ENCODE measurements at regions not wholly inside any gene's neighbourhood (a gene's known extent, or its start where the extent isn't known, plus 50 kb on each side); places are given as distances from the start of the nearest gene placed in this dataset.

DNA sequence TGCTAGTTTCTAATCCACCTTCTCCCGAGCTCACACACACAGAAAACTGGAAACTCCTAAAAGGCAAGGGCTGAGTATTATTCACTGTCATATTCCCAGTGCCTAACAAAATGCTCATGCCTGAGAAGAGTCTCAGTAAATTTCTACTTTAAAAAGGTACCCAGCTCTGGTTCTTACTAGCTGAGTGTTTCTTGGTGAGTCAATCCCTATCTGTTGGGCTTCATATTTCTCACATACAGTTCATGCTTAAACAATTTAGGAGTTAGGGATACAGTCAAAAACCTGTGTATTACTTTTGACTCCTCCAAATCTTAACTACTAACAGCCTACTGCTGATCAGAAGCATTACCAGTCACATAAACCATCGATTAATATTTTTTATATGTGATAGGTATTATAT lies 204.9 kb downstream of the EN1 start:
- TF ChIP-seq, protein P1, sequence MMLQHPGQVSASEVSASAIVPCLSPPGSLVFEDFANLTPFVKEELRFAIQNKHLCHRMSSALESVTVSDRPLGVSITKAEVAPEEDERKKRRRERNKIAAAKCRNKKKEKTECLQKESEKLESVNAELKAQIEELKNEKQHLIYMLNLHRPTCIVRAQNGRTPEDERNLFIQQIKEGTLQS (CRISPR knock-in tag; conservative IDR thresholded peaks at IDR 0.05): no peak
- TF ChIP-seq, protein P2, sequence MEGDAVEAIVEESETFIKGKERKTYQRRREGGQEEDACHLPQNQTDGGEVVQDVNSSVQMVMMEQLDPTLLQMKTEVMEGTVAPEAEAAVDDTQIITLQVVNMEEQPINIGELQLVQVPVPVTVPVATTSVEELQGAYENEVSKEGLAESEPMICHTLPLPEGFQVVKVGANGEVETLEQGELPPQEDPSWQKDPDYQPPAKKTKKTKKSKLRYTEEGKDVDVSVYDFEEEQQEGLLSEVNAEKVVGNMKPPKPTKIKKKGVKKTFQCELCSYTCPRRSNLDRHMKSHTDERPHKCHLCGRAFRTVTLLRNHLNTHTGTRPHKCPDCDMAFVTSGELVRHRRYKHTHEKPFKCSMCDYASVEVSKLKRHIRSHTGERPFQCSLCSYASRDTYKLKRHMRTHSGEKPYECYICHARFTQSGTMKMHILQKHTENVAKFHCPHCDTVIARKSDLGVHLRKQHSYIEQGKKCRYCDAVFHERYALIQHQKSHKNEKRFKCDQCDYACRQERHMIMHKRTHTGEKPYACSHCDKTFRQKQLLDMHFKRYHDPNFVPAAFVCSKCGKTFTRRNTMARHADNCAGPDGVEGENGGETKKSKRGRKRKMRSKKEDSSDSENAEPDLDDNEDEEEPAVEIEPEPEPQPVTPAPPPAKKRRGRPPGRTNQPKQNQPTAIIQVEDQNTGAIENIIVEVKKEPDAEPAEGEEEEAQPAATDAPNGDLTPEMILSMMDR (IDR thresholded peaks at IDR 0.05): no peak
- TF ChIP-seq NFYB (CRISPR knock-in tag; conservative IDR thresholded peaks at IDR 0.05; ENCODE audit: low read depth): no peak
- TF ChIP-seq, protein P3, sequence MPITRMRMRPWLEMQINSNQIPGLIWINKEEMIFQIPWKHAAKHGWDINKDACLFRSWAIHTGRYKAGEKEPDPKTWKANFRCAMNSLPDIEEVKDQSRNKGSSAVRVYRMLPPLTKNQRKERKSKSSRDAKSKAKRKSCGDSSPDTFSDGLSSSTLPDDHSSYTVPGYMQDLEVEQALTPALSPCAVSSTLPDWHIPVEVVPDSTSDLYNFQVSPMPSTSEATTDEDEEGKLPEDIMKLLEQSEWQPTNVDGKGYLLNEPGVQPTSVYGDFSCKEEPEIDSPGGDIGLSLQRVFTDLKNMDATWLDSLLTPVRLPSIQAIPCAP (CRISPR knock-in tag; IDR thresholded peaks at IDR 0.05): no peak
- no peak for TF ChIP-seq CREM (CRISPR knock-in tag; IDR thresholded peaks at IDR 0.05)
- no peak for TF ChIP-seq ELF4 (CRISPR knock-in tag; IDR thresholded peaks at IDR 0.05; ENCODE audit: low read depth)

All from WTC11 (cell line).